HCT116 (cell line): ENCODE measurements at regions not wholly inside any gene's neighbourhood (a gene's known extent, or its start where the extent isn't known, plus 50 kb on each side); places are given as distances from the start of the nearest gene placed in this dataset.

Source experiments
- ATAC-seq: fragments of 200-7000 bp; cut with Tn5 transposase; 2 replicates; pipeline ENCODE4 v1.9.1; 2020; ENCODE audit warnings: mild to moderate bottlenecking, moderate library complexity
- BruUV-seq: library from RNA; stranded (reverse); fragments of 400-500 nt; replicated peaks from 2 replicates; lab custom pipeline; 2021; lab: Mats Ljungman, UMichigan
- CTCF ChIA-PET: fragments of 300-600 bp; sonication (Branson Sonifier 250); formaldehyde crosslinking; loops from one replicate; lab custom pipeline; 2021; ENCODE audit warnings: antibody characterized with exemption; lab: Charles Lee
- POLR2A ChIA-PET: fragments of 300-600, 350-600 bp; sonication (Branson Sonifier 250); formaldehyde crosslinking; loops from one replicate; lab custom pipeline; 2021; ENCODE audit warnings: antibody characterized with exemption; lab: Charles Lee
- RAD21 ChIA-PET, 2 experiments: fragments of 300-600 bp; sonication (Branson Sonifier 250); formaldehyde crosslinking; loops; one replicate each; lab custom pipeline; 2023; ENCODE audit warnings: low total read pairs in 2 of 2; ENCODE audit not compliant: uncharacterized antibody in 2 of 2, unreplicated experiment in 2 of 2, low non-redundant PET in 1 of 2; lab: Charles Lee
- DNase-seq: peaks from one replicate; pipeline ENCODE4 v3.0.0-alpha.2; 2010; ENCODE audit warnings: low read depth, low spot score
- H2AFZ ChIP-seq: fragments of 200-600 bp; shearing (Covaris generic), sonication (generic); 2 replicates; pipeline ENCODE4 v1.6.1; 2017; ENCODE audit warnings: low read depth, mixed run types, mixed read lengths, antibody characterized with exemption, low read length; ENCODE audit not compliant: poor library complexity, severe bottlenecking
- H3K27ac ChIP-seq: 2 replicates; pipeline ENCODE4 v1.5.1; 2012; ENCODE audit warnings: low read depth, low read length
- H3K27me3 ChIP-seq: fragments of 200-600 bp; sonication (generic); 2 replicates; pipeline ENCODE4 v1.6.1; 2016; ENCODE audit warnings: mixed run types, low read length, mixed read lengths; ENCODE audit not compliant: insufficient read depth
- H3K36me3 ChIP-seq, 2 experiments: fragments of 200-500 bp in 1 of 2; fragments of 200-600 bp in 1 of 2; sonication (Bioruptor generic) in 1 of 2; sonication (generic) in 1 of 2; 2 replicates each; pipeline versions ENCODE4 v1.5.1 to v1.6.1; 2014 to 2016; ENCODE audit warnings: low read length in 2 of 2, inconsistent platforms in 1 of 2, mixed read lengths in 1 of 2, mixed run types in 1 of 2; ENCODE audit not compliant: insufficient read depth in 2 of 2, control insufficient read depth in 1 of 2
- H3K4me1 ChIP-seq, 2 experiments: fragments of 200-600 bp in 1 of 2; sonication (generic) in 1 of 2; 2 replicates each; pipeline versions ENCODE4 v1.5.1 to v1.6.1; 2012 to 2017; ENCODE audit warnings: low read length in 2 of 2, inconsistent platforms in 1 of 2, mild to moderate bottlenecking in 1 of 2, mixed read lengths in 1 of 2, mixed run types in 1 of 2, moderate library complexity in 1 of 2; ENCODE audit not compliant: insufficient read depth in 2 of 2, control insufficient read depth in 1 of 2
- H3K4me2 ChIP-seq: fragments of 200-600 bp; sonication (generic); 2 replicates; pipeline ENCODE4 v1.6.1; 2017; ENCODE audit warnings: mixed run types, low read length, mixed read lengths
- H3K4me3 ChIP-seq, 2 experiments: fragments of 200-600 bp in 1 of 2; sonication (generic) in 1 of 2; replicated peaks in 1 of 2; 2 replicates each; pipeline ENCODE4 v1.5.1; 2011 to 2016; ENCODE audit warnings: low read length in 2 of 2, control low read depth in 1 of 2, low read depth in 1 of 2, mild to moderate bottlenecking in 1 of 2, mixed read lengths in 1 of 2, mixed run types in 1 of 2
- H3K79me2 ChIP-seq: fragments of 200-600 bp; sonication (generic); 2 replicates; pipeline ENCODE4 v1.6.1; 2017; ENCODE audit warnings: mild to moderate bottlenecking, mixed run types, low read length, moderate library complexity, mixed read lengths; ENCODE audit not compliant: insufficient read depth
- H3K9ac ChIP-seq: fragments of 200-600 bp; sonication (generic); 2 replicates; pipeline ENCODE4 v1.6.1; 2016; ENCODE audit warnings: low read length, mixed read lengths
- H3K9me2 ChIP-seq: fragments of 200-600 bp; sonication (generic), shearing (Covaris generic); 2 replicates; pipeline ENCODE4 v1.6.1; 2017; ENCODE audit warnings: mixed run types, mild to moderate bottlenecking, moderate library complexity; ENCODE audit not compliant: insufficient read depth
- H3K9me3 ChIP-seq, 2 experiments: fragments of 200-500 bp in 1 of 2; fragments of 200-600 bp in 1 of 2; sonication (Bioruptor generic) in 1 of 2; sonication (generic) in 1 of 2; 2 replicates each; pipeline ENCODE4 v1.6.1; 2014 to 2017; ENCODE audit warnings: low read length in 2 of 2, mixed read lengths in 2 of 2, inconsistent platforms in 1 of 2, low read depth in 1 of 2, mild to moderate bottlenecking in 1 of 2, mixed run types in 1 of 2, moderate library complexity in 1 of 2; ENCODE audit not compliant: control insufficient read depth in 1 of 2, insufficient read depth in 1 of 2
- H4K20me1 ChIP-seq: fragments of 200-600 bp; sonication (generic), shearing (Covaris generic); 2 replicates; pipeline ENCODE4 v1.6.1; 2017; ENCODE audit warnings: mixed run types, mild to moderate bottlenecking, moderate library complexity; ENCODE audit not compliant: insufficient read depth
- ATF3 ChIP-seq: IDR thresholded peaks from 2 replicates; pipeline ENCODE4 v1.6.1; 2012
- CBX3 ChIP-seq: IDR thresholded peaks from 2 replicates; pipeline ENCODE4 v1.6.1; 2012; ENCODE audit warnings: low read depth
- CEBPB ChIP-seq: IDR thresholded peaks from 2 replicates; pipeline ENCODE4 v1.6.1; 2012; ENCODE audit warnings: low read depth
- CTCF ChIP-seq, 3 experiments: fragments of 200-600 bp in 1 of 3; sonication (generic) in 1 of 3; IDR thresholded peaks in 2 of 3; conservative IDR thresholded peaks in 1 of 3; 2 replicates each; pipeline ENCODE4 v1.5.1; 2012 to 2017; ENCODE audit warnings: low read depth in 2 of 3, low read length in 2 of 3, antibody characterized with exemption in 1 of 3, borderline replicate concordance in 1 of 3, control low read depth in 1 of 3, mild to moderate bottlenecking in 1 of 3, mixed read lengths in 1 of 3, mixed run types in 1 of 3, moderate library complexity in 1 of 3; ENCODE audit not compliant: insufficient read depth in 1 of 3
- EGR1 ChIP-seq: IDR thresholded peaks from 2 replicates; pipeline ENCODE4 v1.6.1; 2012; ENCODE audit warnings: low read depth
- ELF1 ChIP-seq: IDR thresholded peaks from 2 replicates; pipeline ENCODE4 v1.6.1; 2012; ENCODE audit warnings: low read depth, borderline replicate concordance
- EZH2phosphoT487 ChIP-seq: fragments of 200-600 bp; IDR thresholded peaks from 2 replicates; pipeline ENCODE4 v1.6.1; 2018; ENCODE audit warnings: antibody characterized with exemption, borderline replicate concordance
- MAX ChIP-seq: IDR thresholded peaks from 2 replicates; pipeline ENCODE4 v1.6.1; 2012
- RAD21 ChIP-seq: IDR thresholded peaks from 2 replicates; pipeline ENCODE4 v1.6.1; 2012; ENCODE audit warnings: low read depth, mild to moderate bottlenecking
- REST ChIP-seq: IDR thresholded peaks from 2 replicates; pipeline ENCODE4 v1.6.1; 2012; ENCODE audit warnings: low read depth
- SP1 ChIP-seq: IDR thresholded peaks from 2 replicates; pipeline ENCODE4 v1.6.1; 2012; ENCODE audit warnings: low read depth
- SRF ChIP-seq: IDR thresholded peaks from 2 replicates; pipeline ENCODE4 v1.6.1; 2012; ENCODE audit warnings: low read depth
- TCF7L2 ChIP-seq: IDR thresholded peaks from 2 replicates; pipeline ENCODE4 v1.7.0; 2011; ENCODE audit warnings: borderline replicate concordance, inconsistent platforms; ENCODE audit not compliant: insufficient read depth, insufficient read length; ENCODE audit errors: extremely low read depth
- ZBTB33 ChIP-seq: IDR thresholded peaks from 2 replicates; pipeline ENCODE4 v1.6.1; 2011; ENCODE audit warnings: mild to moderate bottlenecking, low read length, moderate library complexity; ENCODE audit not compliant: insufficient replicate concordance; ENCODE audit errors: extremely low read depth
- ZFX ChIP-seq: fragments of 450-650 bp; IDR thresholded peaks from 2 replicates; pipeline ENCODE4 v1.6.1; 2017
- intact Hi-C: fragments of 100-400 bp; cut with micrococcal nuclease; formaldehyde crosslinking; loops from 2 replicates; pipeline ENCODE4 v1.10.0; 2022

- ATAC-seq, result no peak
- no peak for DNase-seq
- TF ChIP-seq MAX, result no peak
- no peak for TF ChIP-seq EZH2phosphoT487
- TF ChIP-seq TCF7L2, result no peak
- TF ChIP-seq SP1, result no peak
- no peak for TF ChIP-seq ZBTB33
- no peak for TF ChIP-seq RAD21
- no peak for TF ChIP-seq ATF3
- TF ChIP-seq CBX3, result no peak
- no peak for TF ChIP-seq CTCF (IDR thresholded peaks at IDR 0.05 in 2 of 3, conservative IDR thresholded peaks at IDR 0.05 in 1 of 3; ENCODE audit: borderline replicate concordance in 1 of 3, insufficient read depth in 1 of 3, low read depth in 2 of 3, low read length in 2 of 3)
- no peak for TF ChIP-seq ELF1
- no peak for TF ChIP-seq REST
- no peak for TF ChIP-seq SRF
- TF ChIP-seq CEBPB, result no peak
- no peak for TF ChIP-seq EGR1
- no peak for TF ChIP-seq ZFX
- TF ChIP-seq, all 23 proteins: peak for 0
- RAD21 ChIA-PET, result no interaction called here
- POLR2A ChIA-PET, result no interaction called here
- H2AFZ ChIP-seq, result no peak overlapping the region
- H3K79me2 ChIP-seq, result no peaks in the 10 kb centered on the region
- no peak overlapping the region for H3K27ac ChIP-seq
- intact Hi-C loops, result no loop called here
- H3K9me3 ChIP-seq, result no peaks in the 10 kb centered on the region; a peak in 1 of 4 replicates
- BruUV-seq, result no TSS peak
- no peak overlapping the region for H3K4me2 ChIP-seq
- CTCF ChIA-PET, result no interaction called here
- no peaks in the 10 kb centered on the region for H3K36me3 ChIP-seq
- H3K4me3 ChIP-seq, result no peak overlapping the region
- H3K27me3 ChIP-seq, result peaks cover 9% of the 10 kb centered on the region; the same call in 1 of the 2 replicates
- no peak overlapping the region for H3K9ac ChIP-seq
- H3K4me1 ChIP-seq, result no peaks in the 10 kb centered on the region
- H4K20me1 ChIP-seq, result no peaks in the 10 kb centered on the region
- H3K9me2 ChIP-seq, result no peaks in the 10 kb centered on the region
Measured at GRCh38 chr16:54533856-54534490, 247.4 kb upstream of the IRX3 start.
